Neutrophil (primary cell): ENCODE measurements at regions not wholly inside any gene's neighbourhood (a gene's known extent, or its start where the extent isn't known, plus 50 kb on each side); places are given as distances from the start of the nearest gene placed in this dataset.

Source experiments
- H3K27ac ChIP-seq: fragments of 200-600 bp; sonication (generic); 2 replicates; pipeline ENCODE4 v1.5.1; 2016; ENCODE audit warnings: mild to moderate bottlenecking, moderate library complexity
- H3K27me3 ChIP-seq: fragments of 200-600 bp; sonication (generic); 2 replicates; pipeline ENCODE4 v1.6.0; 2016; ENCODE audit warnings: mild to moderate bottlenecking
- H3K36me3 ChIP-seq: fragments of 200-600 bp; sonication (generic); 2 replicates; pipeline ENCODE4 v1.5.1; 2017
- H3K4me1 ChIP-seq, 2 experiments: fragments of 200-600 bp in 1 of 2; sonication (generic) in 1 of 2; 1 replicate in 1 of 2; 2 replicates in 1 of 2; pipeline versions ENCODE4 v1.5.1 to v1.6.1; 2013 to 2016; ENCODE audit warnings: low read depth in 1 of 2, low read length in 1 of 2, mild to moderate bottlenecking in 1 of 2, moderate library complexity in 1 of 2; ENCODE audit not compliant: control insufficient read depth in 1 of 2, insufficient read depth in 1 of 2
- H3K4me3 ChIP-seq, 2 experiments: fragments of 200-600 bp in 1 of 2; sonication (generic) in 1 of 2; 1 replicate in 1 of 2; 2 replicates in 1 of 2; pipeline ENCODE4 v1.5.1; 2013 to 2016; ENCODE audit warnings: low read depth in 1 of 2, low read length in 1 of 2, mild to moderate bottlenecking in 1 of 2, moderate library complexity in 1 of 2
- H3K9me3 ChIP-seq: fragments of 200-600 bp; sonication (generic); 2 replicates; pipeline ENCODE4 v1.5.1; 2016
- CTCF ChIP-seq: fragments of 200-600 bp; sonication (generic); IDR thresholded peaks from 2 replicates; pipeline ENCODE4 v1.5.1; 2016; ENCODE audit warnings: antibody characterized with exemption

GRCh38 chr13:78087966-78088678 is 169.5 kb upstream of the EDNRB start:
- H3K36me3 ChIP-seq: no peaks in the 10 kb centered on the region
- no peak for TF ChIP-seq CTCF
- no peak overlapping the region for H3K27ac ChIP-seq
- no peaks in the 10 kb centered on the region for H3K27me3 ChIP-seq
- no peak overlapping the region for H3K4me3 ChIP-seq
- H3K4me1 ChIP-seq: peaks cover 0 to 6% of the 10 kb centered on the region in 2 experiments
- H3K9me3 ChIP-seq: no peaks in the 10 kb centered on the region

DNA sequence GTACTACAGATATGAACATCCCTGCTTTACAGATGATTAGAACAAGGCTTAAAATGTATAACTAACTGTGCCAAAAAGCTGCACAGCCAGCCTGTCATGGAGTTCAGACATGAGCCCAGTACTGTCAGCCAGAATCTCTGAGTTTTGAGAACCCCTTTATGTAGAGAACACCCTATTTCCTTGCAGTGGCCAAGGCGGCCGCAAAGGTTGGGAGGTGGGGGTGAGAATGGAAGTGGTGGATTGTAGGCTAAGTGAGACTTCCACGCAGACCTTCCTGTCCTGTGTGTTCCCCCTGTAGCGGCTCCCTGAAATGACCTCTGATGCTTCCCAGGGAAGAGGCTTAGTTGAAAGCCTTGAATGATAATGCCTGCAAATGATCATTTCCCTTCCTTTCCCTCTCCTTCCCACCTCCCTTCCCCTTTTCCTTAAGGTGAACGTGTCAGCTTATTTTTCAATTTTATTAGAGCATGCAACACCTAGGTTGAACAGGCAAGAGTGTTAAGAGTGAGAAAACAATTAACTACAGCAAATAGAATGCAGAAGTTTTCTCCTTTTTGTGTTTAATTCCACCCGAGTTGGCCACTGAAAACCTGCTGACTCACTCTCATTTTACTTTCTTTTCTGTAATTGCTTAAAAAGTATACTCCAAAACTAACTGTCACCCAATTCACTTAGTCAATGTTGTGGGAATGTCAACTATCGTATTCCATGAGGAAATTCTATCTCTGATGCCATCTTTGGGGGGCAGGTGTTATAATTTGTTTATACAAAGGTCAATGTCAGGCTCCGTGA is 167.0 kb upstream of the EDNRB start:
- Histone ChIP-seq H3K9me3 (no peaks in the 10 kb centered on the region), H3K4me1 (peaks cover 0 to 6% of the 10 kb centered on the region in 2 experiments), H3K4me3 (no peak overlapping the region), H3K27ac (no peak overlapping the region), H3K27me3 (no peaks in the 10 kb centered on the region), H3K36me3 (no peaks in the 10 kb centered on the region)
- no peak for TF ChIP-seq CTCF

- H3K9me3 ChIP-seq: no peaks in the 10 kb centered on the region
- no peak for TF ChIP-seq CTCF
- H3K27ac ChIP-seq: no peak overlapping the region
- peaks cover 0 to 6% of the 10 kb centered on the region in 2 experiments for H3K4me1 ChIP-seq
- no peak overlapping the region for H3K4me3 ChIP-seq
- no peaks in the 10 kb centered on the region for H3K36me3 ChIP-seq
- no peaks in the 10 kb centered on the region for H3K27me3 ChIP-seq
Measured at GRCh38 chr13:78084401-78084800, 165.8 kb upstream of the EDNRB start.

DNA sequence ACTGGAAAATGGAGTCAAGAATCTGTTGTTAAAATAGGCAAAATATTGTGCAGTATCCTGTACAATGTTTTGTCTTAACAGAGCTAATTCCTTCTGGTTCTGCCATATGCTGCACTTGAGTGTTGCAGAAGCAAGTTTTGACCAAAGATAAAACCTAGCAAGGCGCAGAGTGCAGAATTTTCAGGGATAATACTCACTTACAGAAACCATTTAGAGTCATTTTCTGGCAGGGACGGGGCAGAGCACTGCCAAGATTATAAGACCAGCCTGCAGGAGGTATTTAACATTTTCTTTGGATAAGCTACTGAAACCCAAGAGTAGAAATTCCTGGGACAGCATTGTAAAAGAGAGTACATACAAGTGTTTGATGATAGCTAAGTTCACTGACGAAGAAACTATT is 159.5 kb upstream of the EDNRB start:
- no peak for TF ChIP-seq CTCF
- Histone ChIP-seq H3K4me3 (no peak overlapping the region), H3K9me3 (no peaks in the 10 kb centered on the region), H3K27me3 (no peaks in the 10 kb centered on the region), H3K27ac (no peak overlapping the region), H3K36me3 (no peaks in the 10 kb centered on the region), H3K4me1 (no peaks in the 10 kb centered on the region)

DNA sequence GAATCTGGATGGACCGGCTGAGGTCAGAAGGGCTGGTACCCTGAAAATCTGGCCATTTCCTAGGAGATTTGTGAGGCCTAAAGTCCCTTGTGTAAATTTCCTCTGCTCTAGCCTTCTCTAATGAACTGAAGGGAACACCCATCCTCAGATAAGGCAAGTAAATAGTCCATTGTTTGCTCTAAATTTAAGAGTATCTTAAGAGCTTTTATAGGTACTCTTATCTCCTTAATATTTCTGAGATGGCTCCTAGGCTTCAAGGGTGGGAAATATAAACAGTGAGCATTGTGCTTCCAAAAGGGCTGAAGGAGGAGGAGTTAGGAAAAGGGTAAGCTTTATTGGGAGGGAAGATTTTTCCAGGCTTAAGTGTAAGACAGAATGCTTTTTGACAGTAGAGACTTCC is 148.7 kb upstream of the EDNRB start:
- TF ChIP-seq CTCF: no peak
- Histone ChIP-seq H3K36me3 (no peaks in the 10 kb centered on the region), H3K27ac (no peak overlapping the region), H3K4me1 (no peaks in the 10 kb centered on the region), H3K27me3 (no peaks in the 10 kb centered on the region), H3K4me3 (no peak overlapping the region), H3K9me3 (no peaks in the 10 kb centered on the region)
